H9 (cell line): ENCODE measurements at regions not wholly inside any gene's neighbourhood (a gene's known extent, or its start where the extent isn't known, plus 50 kb on each side); places are given as distances from the start of the nearest gene placed in this dataset.

Experiments used
- DNase-seq: peaks from one replicate; pipeline ENCODE4 v3.0.0-alpha.2; 2017
- H2AFZ ChIP-seq: one replicate; pipeline ENCODE4 v1.6.1; 2013; ENCODE audit warnings: mild to moderate bottlenecking, low read length, control low read depth, moderate library complexity
- H2AK5ac ChIP-seq: 2 replicates; pipeline ENCODE4 v1.6.1; 2013; ENCODE audit warnings: low read length, control low read depth, mixed read lengths; ENCODE audit not compliant: insufficient read length
- H2BK120ac ChIP-seq: one replicate; pipeline ENCODE4 v1.6.1; 2013; ENCODE audit warnings: low read depth, mild to moderate bottlenecking, low read length, control low read depth, inconsistent platforms; ENCODE audit not compliant: poor library complexity, severe bottlenecking
- H2BK12ac ChIP-seq: 2 replicates; pipeline ENCODE4 v1.6.1; 2013; ENCODE audit warnings: low read length, control low read depth, mixed read lengths, low read depth; ENCODE audit not compliant: insufficient read length
- H2BK15ac ChIP-seq: 2 replicates; pipeline ENCODE4 v1.6.1; 2013; ENCODE audit warnings: low read depth, low read length, control low read depth
- H2BK20ac ChIP-seq: one replicate; pipeline ENCODE4 v1.6.1; 2013; ENCODE audit warnings: low read depth, mild to moderate bottlenecking, low read length, control low read depth, inconsistent platforms; ENCODE audit not compliant: poor library complexity, severe bottlenecking
- H2BK5ac ChIP-seq: 2 replicates; pipeline ENCODE4 v1.6.1; 2013; ENCODE audit warnings: low read length, control low read depth, mixed read lengths; ENCODE audit not compliant: insufficient read length
- H3K14ac ChIP-seq: 2 replicates; pipeline ENCODE4 v1.6.1; 2013; ENCODE audit warnings: low read length, control low read depth; ENCODE audit not compliant: insufficient read depth
- H3K18ac ChIP-seq: 2 replicates; pipeline ENCODE4 v1.6.1; 2013; ENCODE audit warnings: low read depth, mild to moderate bottlenecking, mixed read lengths, low read length, control low read depth; ENCODE audit not compliant: insufficient read length
- H3K23ac ChIP-seq: 2 replicates; pipeline ENCODE4 v1.6.1; 2013; ENCODE audit warnings: low read length, control low read depth, mixed read lengths, low read depth; ENCODE audit not compliant: insufficient read length
- H3K23me2 ChIP-seq: 2 replicates; pipeline ENCODE4 v1.6.1; 2013; ENCODE audit warnings: low read depth, mild to moderate bottlenecking, mixed read lengths, low read length, control low read depth; ENCODE audit not compliant: insufficient read length, poor library complexity, severe bottlenecking
- H3K27ac ChIP-seq: 2 replicates; pipeline ENCODE4 v1.5.1; 2013; ENCODE audit warnings: low read length, control low read depth, mixed read lengths, low read depth; ENCODE audit not compliant: insufficient read length
- H3K27me3 ChIP-seq: 2 replicates; pipeline ENCODE4 v1.6.1; 2013; ENCODE audit warnings: low read length, control low read depth, inconsistent platforms; ENCODE audit not compliant: insufficient read depth
- H3K4ac ChIP-seq: 2 replicates; pipeline ENCODE4 v1.6.1; 2013; ENCODE audit warnings: low read depth, mild to moderate bottlenecking, control low read depth, inconsistent platforms, low read length, moderate library complexity
- H3K4me1 ChIP-seq: 2 replicates; pipeline ENCODE4 v1.6.1; 2013; ENCODE audit warnings: low read length, control low read depth, inconsistent platforms; ENCODE audit not compliant: insufficient read depth
- H3K4me2 ChIP-seq: 2 replicates; pipeline ENCODE4 v1.6.1; 2013; ENCODE audit warnings: low read length, control low read depth, mixed read lengths; ENCODE audit not compliant: insufficient read length, insufficient read depth
- H3K56ac ChIP-seq: 2 replicates; pipeline ENCODE4 v1.6.1; 2013; ENCODE audit warnings: low read depth, mild to moderate bottlenecking, mixed read lengths, low read length, control low read depth; ENCODE audit not compliant: insufficient read length
- H3K79me1 ChIP-seq: 2 replicates; pipeline ENCODE4 v1.6.1; 2013; ENCODE audit warnings: low read depth, mild to moderate bottlenecking, moderate library complexity, low read length, control low read depth, inconsistent platforms; ENCODE audit not compliant: insufficient read depth, poor library complexity, severe bottlenecking
- H3K79me2 ChIP-seq: 2 replicates; pipeline ENCODE4 v1.6.1; 2013; ENCODE audit warnings: low read length, control low read depth, inconsistent platforms; ENCODE audit not compliant: insufficient read depth
- H3K9ac ChIP-seq: 2 replicates; pipeline ENCODE4 v1.6.1; 2013; ENCODE audit warnings: low read length, control low read depth, mixed read lengths; ENCODE audit not compliant: insufficient read length; ENCODE audit errors: extremely low read depth
- H3K9me3 ChIP-seq: one replicate; pipeline ENCODE4 v1.6.1; 2013; ENCODE audit warnings: low read depth, low read length, inconsistent platforms; ENCODE audit not compliant: control insufficient read depth
- H3T11ph ChIP-seq: one replicate; pipeline ENCODE4 v1.6.1; 2013; ENCODE audit warnings: mild to moderate bottlenecking, low read length, control low read depth, inconsistent platforms
- H4K20me1 ChIP-seq: one replicate; pipeline ENCODE4 v1.6.1; 2013; ENCODE audit not compliant: control insufficient read depth, insufficient read length, insufficient read depth
- H4K5ac ChIP-seq: 2 replicates; pipeline ENCODE4 v1.6.1; 2013; ENCODE audit warnings: low read depth, mild to moderate bottlenecking, mixed read lengths, low read length, control low read depth; ENCODE audit not compliant: insufficient read length
- H4K8ac ChIP-seq: replicated peaks from 2 replicates; pipeline ENCODE4 v1.6.1; 2013; ENCODE audit warnings: low read length, control low read depth, mixed read lengths, low read depth; ENCODE audit not compliant: insufficient read length
- H4K91ac ChIP-seq: 2 replicates; pipeline ENCODE4 v1.6.1; 2013; ENCODE audit warnings: low read depth, mild to moderate bottlenecking, moderate library complexity, mixed read lengths, low read length, control low read depth; ENCODE audit not compliant: insufficient read length
- H3K27ac Mint-ChIP-seq, 3 experiments: 2 replicates in 2 of 3; 3 replicates in 1 of 3; pipeline ENCODE4 v1.8.0; 2020 to 2021; ENCODE audit warnings: mixed read lengths in 3 of 3, mild to moderate bottlenecking in 1 of 3, moderate library complexity in 1 of 3
- H3K27me3 Mint-ChIP-seq: 2 replicates; pipeline ENCODE4 v1.8.0; 2021; ENCODE audit warnings: low read depth, mild to moderate bottlenecking, moderate library complexity, mixed read lengths
- H3K36me3 Mint-ChIP-seq, 3 experiments: 2 replicates in 2 of 3; 3 replicates in 1 of 3; pipeline ENCODE4 v1.8.0; 2020 to 2021; ENCODE audit warnings: low read depth in 3 of 3, mixed read lengths in 3 of 3; ENCODE audit not compliant: insufficient read depth in 1 of 3
- H3K4me1 Mint-ChIP-seq, 2 experiments: 2 replicates each; pipeline ENCODE4 v1.8.0; 2020; ENCODE audit warnings: mixed read lengths in 2 of 2
- H3K4me3 Mint-ChIP-seq, 2 experiments: 2 replicates in 1 of 2; 3 replicates in 1 of 2; pipeline ENCODE4 v1.8.0; 2020 to 2021; ENCODE audit warnings: mild to moderate bottlenecking in 2 of 2, mixed read lengths in 2 of 2, moderate library complexity in 1 of 2
- H3K9me3 Mint-ChIP-seq, 2 experiments: 2 replicates in 1 of 2; 3 replicates in 1 of 2; pipeline ENCODE4 v1.8.0; 2020; ENCODE audit warnings: mild to moderate bottlenecking in 2 of 2, mixed read lengths in 2 of 2, moderate library complexity in 1 of 2
- WGBS: extraction: QIAGEN DNeasy Blood & Tissue Kit; methylation state at CpG from one replicate; pipeline ENCODE4 v1.1.7; 2013; ENCODE audit warnings: missing lambda C conversion rate, low lambda C conversion rate, mixed read lengths; ENCODE audit not compliant: insufficient read length; ENCODE audit errors: extremely low coverage; 5-methylcytosine and 5-hydroxymethylcytosine counted together
- TF ChIP-seq, protein P1 (sequence below): fragments of 200-600 bp; sonication (generic); conservative IDR thresholded peaks from 3 replicates; pipeline ENCODE4 v1.8.0; 2021; ENCODE audit warnings: antibody characterized with exemption, mild to moderate bottlenecking

DNA sequence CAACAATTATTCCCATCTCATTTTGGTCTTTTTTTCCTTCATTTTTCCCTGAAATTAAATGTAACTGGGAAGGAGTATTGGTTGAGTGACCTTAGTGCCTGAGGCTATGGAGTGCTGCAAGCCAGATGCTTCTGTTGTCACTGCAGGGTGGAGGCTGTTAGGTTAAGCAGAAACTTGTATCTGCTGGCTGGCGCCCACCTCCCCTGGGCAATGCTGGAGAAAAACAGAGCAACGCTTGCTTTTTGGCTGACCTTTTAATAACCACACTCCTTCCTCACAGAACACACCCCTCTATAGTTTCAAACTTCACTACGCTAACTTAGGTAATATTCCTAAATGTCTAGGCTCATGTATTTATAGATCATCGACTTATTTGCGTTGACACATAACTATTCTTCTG lies 583.5 kb upstream of the NOVA1 start:
- no peaks in the 10 kb centered on the region for H3K23me2 ChIP-seq
- H4K20me1 ChIP-seq, result no peaks in the 10 kb centered on the region
- H2AK5ac ChIP-seq, result no peak overlapping the region
- H3K4me1 ChIP-seq, result no peaks in the 10 kb centered on the region
- H3K18ac ChIP-seq, result no peak overlapping the region
- no peak overlapping the region for H2AFZ ChIP-seq
- H3K23ac ChIP-seq, result no peak overlapping the region
- no peak overlapping the region for H2BK12ac ChIP-seq
- H2BK5ac ChIP-seq, result no peak overlapping the region
- Mint-ChIP-seq H3K4me3 (no peak overlapping the region), H3K27me3 (no peaks in the 10 kb centered on the region), H3K9me3 (no peaks in the 10 kb centered on the region; a peak in 1 of 5 replicates), H3K27ac (no peak overlapping the region), H3K4me1 (no peaks in the 10 kb centered on the region), H3K36me3 (no peaks in the 10 kb centered on the region)
- H2BK15ac ChIP-seq, result no peak overlapping the region
- H4K91ac ChIP-seq, result no peak overlapping the region
- H2BK120ac ChIP-seq, result no peak overlapping the region
- no peak for DNase-seq
- no CpG with 5 or more reads among the region's 5 CpGs for WGBS
- no peaks in the 10 kb centered on the region for H3K9me3 ChIP-seq
- no peak overlapping the region for H3K9ac ChIP-seq
- H4K5ac ChIP-seq, result no peak overlapping the region
- H3K27ac ChIP-seq, result no peak overlapping the region
- H3K4me2 ChIP-seq, result no peak overlapping the region
- no peaks in the 10 kb centered on the region for H3K79me1 ChIP-seq
- no peak overlapping the region for H3K14ac ChIP-seq
- no peak overlapping the region for H3T11ph ChIP-seq
- no peaks in the 10 kb centered on the region for H3K79me2 ChIP-seq
- no peak overlapping the region for H3K56ac ChIP-seq
- no peak overlapping the region for H3K4ac ChIP-seq
- no peak overlapping the region for H4K8ac ChIP-seq
- no peak overlapping the region for H2BK20ac ChIP-seq
- TF ChIP-seq, protein P1, sequence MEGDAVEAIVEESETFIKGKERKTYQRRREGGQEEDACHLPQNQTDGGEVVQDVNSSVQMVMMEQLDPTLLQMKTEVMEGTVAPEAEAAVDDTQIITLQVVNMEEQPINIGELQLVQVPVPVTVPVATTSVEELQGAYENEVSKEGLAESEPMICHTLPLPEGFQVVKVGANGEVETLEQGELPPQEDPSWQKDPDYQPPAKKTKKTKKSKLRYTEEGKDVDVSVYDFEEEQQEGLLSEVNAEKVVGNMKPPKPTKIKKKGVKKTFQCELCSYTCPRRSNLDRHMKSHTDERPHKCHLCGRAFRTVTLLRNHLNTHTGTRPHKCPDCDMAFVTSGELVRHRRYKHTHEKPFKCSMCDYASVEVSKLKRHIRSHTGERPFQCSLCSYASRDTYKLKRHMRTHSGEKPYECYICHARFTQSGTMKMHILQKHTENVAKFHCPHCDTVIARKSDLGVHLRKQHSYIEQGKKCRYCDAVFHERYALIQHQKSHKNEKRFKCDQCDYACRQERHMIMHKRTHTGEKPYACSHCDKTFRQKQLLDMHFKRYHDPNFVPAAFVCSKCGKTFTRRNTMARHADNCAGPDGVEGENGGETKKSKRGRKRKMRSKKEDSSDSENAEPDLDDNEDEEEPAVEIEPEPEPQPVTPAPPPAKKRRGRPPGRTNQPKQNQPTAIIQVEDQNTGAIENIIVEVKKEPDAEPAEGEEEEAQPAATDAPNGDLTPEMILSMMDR, result no peak
- no peaks in the 10 kb centered on the region for H3K27me3 ChIP-seq
